GM12878 (cell line): ENCODE measurements at regions not wholly inside any gene's neighbourhood (a gene's known extent, or its start where the extent isn't known, plus 50 kb on each side); places are given as distances from the start of the nearest gene placed in this dataset.

Source experiments
- ATAC-seq: fragments of 200-7000 bp; cut with Tn5 transposase; 3 replicates; pipeline ENCODE4 v1.9.1; 2020; ENCODE audit warnings: mild to moderate bottlenecking, moderate library complexity
- BruUV-seq: library from RNA; stranded (reverse); fragments of 400-500 nt; replicated peaks from 2 replicates; lab custom pipeline; 2021; lab: Mats Ljungman, UMichigan
- CTCF ChIA-PET: fragments of 300-600 bp; sonication (Branson Sonifier 250); formaldehyde crosslinking; extraction: SDS; loops from one replicate; lab custom pipeline; 2021; ENCODE audit warnings: inconsistent platforms; lab: Yijun Ruan, JAX
- POLR2A ChIA-PET: fragments of 350-600 bp; formaldehyde crosslinking; extraction: SDS; loops from one replicate; lab custom pipeline; 2021; ENCODE audit warnings: inconsistent platforms; lab: Charles Lee
- RAD21 ChIA-PET: fragments of 300-600 bp; sonication (Branson Sonifier 250); formaldehyde crosslinking; loops from one replicate; lab custom pipeline; 2023; ENCODE audit warnings: antibody characterized with exemption; ENCODE audit not compliant: unreplicated experiment; lab: Charles Lee
- SMC1A ChIA-PET: fragments of 300-600 bp; sonication (Branson Sonifier 250); formaldehyde crosslinking; loops from one replicate; lab custom pipeline; 2023; ENCODE audit not compliant: unreplicated experiment, uncharacterized antibody; lab: Charles Lee
- DNase-seq: peaks from one replicate; pipeline ENCODE4 v3.0.0-alpha.2; 2011; ENCODE audit warnings: low read depth, low spot score
- FAIRE-seq: peaks from 3 replicates; lab custom pipeline; 2011; peaks lifted over from hg19 to GRCh38; lab: Jason Lieb, UNC
- H2AFZ ChIP-seq: 2 replicates; pipeline ENCODE4 v1.6.0; 2011; ENCODE audit warnings: low read depth, low read length, control low read depth; ENCODE audit not compliant: control insufficient read depth
- H3K27ac ChIP-seq: 2 replicates; pipeline ENCODE4 v1.5.1; 2011; ENCODE audit warnings: control low read depth; ENCODE audit not compliant: control insufficient read depth, insufficient read depth
- H3K27me3 ChIP-seq, 2 experiments: replicated peaks in 1 of 2; 2 replicates each; pipeline versions ENCODE4 v1.6.0 to v1.6.1; 2011; ENCODE audit warnings: low read length in 1 of 2; ENCODE audit not compliant: control insufficient read depth in 2 of 2, insufficient read depth in 2 of 2
- H3K36me3 ChIP-seq, 2 experiments: 2 replicates each; pipeline ENCODE4 v1.5.1; 2011; ENCODE audit warnings: low read length in 1 of 2; ENCODE audit not compliant: control insufficient read depth in 2 of 2, insufficient read depth in 2 of 2
- H3K4me1 ChIP-seq: 2 replicates; pipeline ENCODE4 v1.6.1; 2011; ENCODE audit warnings: mild to moderate bottlenecking, low read length, moderate library complexity, mixed read lengths; ENCODE audit not compliant: control insufficient read depth, insufficient read depth
- H3K4me2 ChIP-seq: 2 replicates; pipeline ENCODE4 v1.6.0; 2011; ENCODE audit warnings: control low read depth; ENCODE audit not compliant: control insufficient read depth, insufficient read depth
- H3K4me3 ChIP-seq: fragments of 200-600 bp; sonication (generic); 2 replicates; pipeline ENCODE4 v1.5.1; 2016
- H3K79me2 ChIP-seq: 2 replicates; pipeline ENCODE4 v1.6.0; 2011; ENCODE audit warnings: low read length; ENCODE audit not compliant: control insufficient read depth, insufficient read depth
- H3K9ac ChIP-seq: 2 replicates; pipeline ENCODE4 v1.8.0; 2011; ENCODE audit warnings: low read length, control low read depth, mixed read lengths; ENCODE audit not compliant: control insufficient read depth, insufficient read depth
- H3K9me3 ChIP-seq: replicated peaks from 3 replicates; pipeline ENCODE4 v1.5.1; 2011; ENCODE audit warnings: mild to moderate bottlenecking, low read length; ENCODE audit not compliant: control insufficient read depth, insufficient read depth
- H4K20me1 ChIP-seq: 2 replicates; pipeline ENCODE4 v1.6.0; 2011; ENCODE audit not compliant: control insufficient read depth, insufficient read depth
- CTCF ChIP-seq, 3 experiments: IDR thresholded peaks in 2 of 3; conservative IDR thresholded peaks in 1 of 3; 2 replicates each; pipeline ENCODE4 v1.5.1; 2011; ENCODE audit warnings: low read depth in 3 of 3, low read length in 3 of 3, mild to moderate bottlenecking in 3 of 3, control low read depth in 2 of 3, moderate library complexity in 2 of 3, inconsistent platforms in 1 of 3, mixed read lengths in 1 of 3; ENCODE audit not compliant: control insufficient read depth in 2 of 3, insufficient read depth in 1 of 3; ENCODE audit errors: extremely low read depth in 1 of 3
- FOS ChIP-seq: IDR thresholded peaks from 3 replicates; pipeline ENCODE4 v1.6.1; 2011; ENCODE audit warnings: borderline replicate concordance; ENCODE audit not compliant: insufficient read length; ENCODE audit errors: extremely low read depth
- MXI1 ChIP-seq: fragments of 150-350 bp; IDR thresholded peaks from 2 replicates; pipeline ENCODE4 v1.6.1; 2011; ENCODE audit warnings: low read depth, mild to moderate bottlenecking, inconsistent platforms, low read length, improper control_type of control experiment
- POLR2A ChIP-seq: IDR thresholded peaks from 2 replicates; pipeline ENCODE4 v1.6.1; 2011; ENCODE audit warnings: low read depth, mild to moderate bottlenecking, low read length
- PRDM15 ChIP-seq: fragments of 450-650 bp; formaldehyde crosslinking; IDR thresholded peaks from 2 replicates; pipeline ENCODE4 v1.4.0; 2020; ENCODE audit warnings: mild to moderate bottlenecking, moderate library complexity
- ZNF207 ChIP-seq: fragments of 450-650 bp; IDR thresholded peaks from 2 replicates; pipeline ENCODE4 v1.6.1; 2014; ENCODE audit warnings: antibody characterized with exemption, mild to moderate bottlenecking, borderline replicate concordance
- ZNF24 ChIP-seq: fragments of 450-650 bp; IDR thresholded peaks from 2 replicates; pipeline ENCODE4 v1.6.1; 2017; ENCODE audit warnings: antibody characterized with exemption, mild to moderate bottlenecking
- WGBS: methylation state at CpG from one replicate; pipeline ENCODE4 v1.1.6; 2016; ENCODE audit warnings: low lambda C conversion rate; ENCODE audit not compliant: insufficient replicate concordance, insufficient coverage; ENCODE audit errors: missing lambda C conversion rate; 5-methylcytosine and 5-hydroxymethylcytosine counted together
- in situ Hi-C: fragments of 300-500 bp; cut with MboI; formaldehyde crosslinking; loops from 9 replicates; pipeline ENCODE4 v1.14.3; 2018; ENCODE audit warnings: mixed read lengths
- intact Hi-C: fragments of 100-400 bp; cut with micrococcal nuclease; formaldehyde crosslinking; loops from one replicate; pipeline ENCODE4 v1.14.2; 2022; ENCODE audit not compliant: unreplicated experiment
- TF ChIP-seq, protein P1 (sequence below): fragments of 450-650 bp; IDR thresholded peaks from 2 replicates; pipeline ENCODE4 v1.6.1; 2017; ENCODE audit warnings: mild to moderate bottlenecking, moderate library complexity
- TF ChIP-seq, protein P2 (sequence below): fragments of 450-650 bp; formaldehyde crosslinking; IDR thresholded peaks from 2 replicates; pipeline ENCODE4 v1.5.0; 2022; ENCODE audit warnings: mild to moderate bottlenecking, missing genetic modification characterization

DNA sequence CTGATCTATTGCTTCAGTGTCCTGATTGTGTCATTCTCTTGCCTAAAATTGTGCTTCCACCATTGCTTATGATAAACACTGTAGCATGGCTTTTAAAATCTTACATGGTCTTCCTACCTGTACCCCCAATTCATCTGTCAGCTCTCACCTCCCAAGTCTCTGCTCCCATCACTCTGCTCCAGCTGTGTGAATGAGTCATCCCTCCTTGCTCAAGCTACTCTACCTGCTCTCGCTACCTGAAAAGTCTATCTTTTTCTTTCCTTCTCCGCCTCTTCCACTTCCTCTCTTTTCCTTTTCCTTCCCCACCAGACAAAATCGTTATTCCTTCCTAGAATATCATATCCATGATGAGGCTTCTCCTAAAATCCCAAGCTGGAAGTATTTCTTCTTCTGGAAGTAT, 341.7 kb downstream of the PRELID2 start:
- BruUV-seq: no TSS peak
- Histone ChIP-seq H3K27ac (no peak overlapping the region), H3K36me3 (no peaks in the 10 kb centered on the region), H3K27me3 (no peaks in the 10 kb centered on the region), H2AFZ (no peak overlapping the region), H3K4me3 (no peak overlapping the region), H3K9ac (no peak overlapping the region), H3K4me2 (no peak overlapping the region)
- in situ Hi-C loops (no loop called here), intact Hi-C loops (no loop called here)
- no peak for DNase-seq
- 5% methylated on average over 3 of the region's 3 CpGs for WGBS
- CTCF ChIA-PET: no interaction called here
- POLR2A ChIA-PET: no interaction called here
- no peak for FAIRE-seq
- TF ChIP-seq CTCF (IDR thresholded peaks at IDR 0.05 in 2 of 3, conservative IDR thresholded peaks at IDR 0.05 in 1 of 3; ENCODE audit: control insufficient read depth in 2 of 3, extremely low read depth in 1 of 3, insufficient read depth in 1 of 3, low read depth in 3 of 3, low read length in 3 of 3) (no peak), FOS (no peak), ZNF207 (no peak), ZNF24 (no peak), POLR2A (no peak), PRDM15 (no peak), MXI1 (no peak)
- TF ChIP-seq, protein P1, sequence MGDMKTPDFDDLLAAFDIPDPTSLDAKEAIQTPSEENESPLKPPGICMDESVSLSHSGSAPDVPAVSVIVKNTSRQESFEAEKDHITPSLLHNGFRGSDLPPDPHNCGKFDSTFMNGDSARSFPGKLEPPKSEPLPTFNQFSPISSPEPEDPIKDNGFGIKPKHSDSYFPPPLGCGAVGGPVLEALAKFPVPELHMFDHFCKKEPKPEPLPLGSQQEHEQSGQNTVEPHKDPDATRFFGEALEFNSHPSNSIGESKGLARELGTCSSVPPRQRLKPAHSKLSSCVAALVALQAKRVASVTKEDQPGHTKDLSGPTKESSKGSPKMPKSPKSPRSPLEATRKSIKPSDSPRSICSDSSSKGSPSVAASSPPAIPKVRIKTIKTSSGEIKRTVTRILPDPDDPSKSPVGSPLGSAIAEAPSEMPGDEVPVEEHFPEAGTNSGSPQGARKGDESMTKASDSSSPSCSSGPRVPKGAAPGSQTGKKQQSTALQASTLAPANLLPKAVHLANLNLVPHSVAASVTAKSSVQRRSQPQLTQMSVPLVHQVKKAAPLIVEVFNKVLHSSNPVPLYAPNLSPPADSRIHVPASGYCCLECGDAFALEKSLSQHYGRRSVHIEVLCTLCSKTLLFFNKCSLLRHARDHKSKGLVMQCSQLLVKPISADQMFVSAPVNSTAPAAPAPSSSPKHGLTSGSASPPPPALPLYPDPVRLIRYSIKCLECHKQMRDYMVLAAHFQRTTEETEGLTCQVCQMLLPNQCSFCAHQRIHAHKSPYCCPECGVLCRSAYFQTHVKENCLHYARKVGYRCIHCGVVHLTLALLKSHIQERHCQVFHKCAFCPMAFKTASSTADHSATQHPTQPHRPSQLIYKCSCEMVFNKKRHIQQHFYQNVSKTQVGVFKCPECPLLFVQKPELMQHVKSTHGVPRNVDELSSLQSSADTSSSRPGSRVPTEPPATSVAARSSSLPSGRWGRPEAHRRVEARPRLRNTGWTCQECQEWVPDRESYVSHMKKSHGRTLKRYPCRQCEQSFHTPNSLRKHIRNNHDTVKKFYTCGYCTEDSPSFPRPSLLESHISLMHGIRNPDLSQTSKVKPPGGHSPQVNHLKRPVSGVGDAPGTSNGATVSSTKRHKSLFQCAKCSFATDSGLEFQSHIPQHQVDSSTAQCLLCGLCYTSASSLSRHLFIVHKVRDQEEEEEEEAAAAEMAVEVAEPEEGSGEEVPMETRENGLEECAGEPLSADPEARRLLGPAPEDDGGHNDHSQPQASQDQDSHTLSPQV: no peak
- TF ChIP-seq, protein P2, sequence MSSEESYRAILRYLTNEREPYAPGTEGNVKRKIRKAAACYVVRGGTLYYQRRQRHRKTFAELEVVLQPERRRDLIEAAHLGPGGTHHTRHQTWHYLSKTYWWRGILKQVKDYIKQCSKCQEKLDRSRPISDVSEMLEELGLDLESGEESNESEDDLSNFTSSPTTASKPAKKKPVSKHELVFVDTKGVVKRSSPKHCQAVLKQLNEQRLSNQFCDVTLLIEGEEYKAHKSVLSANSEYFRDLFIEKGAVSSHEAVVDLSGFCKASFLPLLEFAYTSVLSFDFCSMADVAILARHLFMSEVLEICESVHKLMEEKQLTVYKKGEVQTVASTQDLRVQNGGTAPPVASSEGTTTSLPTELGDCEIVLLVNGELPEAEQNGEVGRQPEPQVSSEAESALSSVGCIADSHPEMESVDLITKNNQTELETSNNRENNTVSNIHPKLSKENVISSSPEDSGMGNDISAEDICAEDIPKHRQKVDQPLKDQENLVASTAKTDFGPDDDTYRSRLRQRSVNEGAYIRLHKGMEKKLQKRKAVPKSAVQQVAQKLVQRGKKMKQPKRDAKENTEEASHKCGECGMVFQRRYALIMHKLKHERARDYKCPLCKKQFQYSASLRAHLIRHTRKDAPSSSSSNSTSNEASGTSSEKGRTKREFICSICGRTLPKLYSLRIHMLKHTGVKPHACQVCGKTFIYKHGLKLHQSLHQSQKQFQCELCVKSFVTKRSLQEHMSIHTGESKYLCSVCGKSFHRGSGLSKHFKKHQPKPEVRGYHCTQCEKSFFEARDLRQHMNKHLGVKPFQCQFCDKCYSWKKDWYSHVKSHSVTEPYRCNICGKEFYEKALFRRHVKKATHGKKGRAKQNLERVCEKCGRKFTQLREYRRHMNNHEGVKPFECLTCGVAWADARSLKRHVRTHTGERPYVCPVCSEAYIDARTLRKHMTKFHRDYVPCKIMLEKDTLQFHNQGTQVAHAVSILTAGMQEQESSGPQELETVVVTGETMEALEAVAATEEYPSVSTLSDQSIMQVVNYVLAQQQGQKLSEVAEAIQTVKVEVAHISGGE (CRISPR knock-in tag): no peak
- TF ChIP-seq, all 136 proteins: peak for 0
- no peaks in the 10 kb centered on the region for H3K4me1 ChIP-seq
- ChIA-PET SMC1A (no interaction called here), RAD21 (no interaction called here)
- no peaks in the 10 kb centered on the region for H4K20me1 ChIP-seq
- H3K9me3 ChIP-seq: no peaks in the 10 kb centered on the region
- H3K79me2 ChIP-seq: no peaks in the 10 kb centered on the region
- ATAC-seq: no peak
